ENCODE measurements at regions not wholly inside any gene's neighbourhood (a gene's known extent, or its start where the extent isn't known, plus 50 kb on each side); places are given as distances from the start of the nearest gene placed in this dataset.

DNA sequence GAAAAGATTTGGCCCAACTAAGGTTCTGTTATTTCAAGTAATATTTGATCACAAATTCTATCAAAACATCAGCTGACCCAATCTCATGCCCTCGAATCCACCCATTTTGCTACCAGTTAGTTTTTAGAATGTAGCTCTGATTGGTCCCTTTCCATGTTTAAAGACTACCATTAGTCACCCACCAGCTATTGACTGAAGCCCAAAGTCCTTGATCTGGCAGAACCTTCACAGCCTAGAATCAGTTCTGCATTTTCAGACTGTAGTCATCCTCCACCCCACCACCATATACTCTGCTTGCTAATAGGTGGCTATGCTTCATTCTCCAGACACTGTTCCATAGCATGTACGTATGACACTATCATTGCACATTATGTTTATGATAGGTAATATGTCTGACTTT, 182.2 kb upstream of the TARS1 start:
- Histone ChIP-seq H3K36me3 (ENCODE audit: control insufficient read depth in 1 of 2, insufficient read depth in 2 of 2, low read length in 2 of 2) (no peaks in the 10 kb centered on the region), H2AK5ac (ENCODE audit: low read length) (no peak overlapping the region), H2BK120ac (ENCODE audit: insufficient read depth, low read length, poor library complexity) (no peak overlapping the region), H3K4ac (ENCODE audit: low read depth, low read length) (no peak overlapping the region), H3K79me1 (ENCODE audit: low read length) (no peaks in the 10 kb centered on the region), H4K91ac (ENCODE audit: low read depth, low read length) (no peak overlapping the region), H2BK5ac (ENCODE audit: low read depth, low read length, poor library complexity) (no peak overlapping the region), H3K9me3 (ENCODE audit: insufficient read depth, low read depth, low read length) (no peaks in the 10 kb centered on the region), H3K27me3 (ENCODE audit: insufficient read depth, low read length) (no peaks in the 10 kb centered on the region), H3K9ac (ENCODE audit: low read length) (no peak overlapping the region), H3K27ac (ENCODE audit: low read depth, low read length) (no peak overlapping the region), H3K4me3 (ENCODE audit: low read depth, low read length) (no peak overlapping the region), H2BK12ac (ENCODE audit: low read length) (no peak overlapping the region), H4K8ac (ENCODE audit: low read depth, low read length) (no peak overlapping the region), H3K4me1 (ENCODE audit: control insufficient read depth in 1 of 2, insufficient read depth in 2 of 2, low read length in 2 of 2) (no peaks in the 10 kb centered on the region), H3K79me2 (ENCODE audit: control insufficient read depth, insufficient read depth, low read length, poor library complexity) (no peaks in the 10 kb centered on the region), H2AFZ (ENCODE audit: insufficient read depth, low read length, poor library complexity) (no peak overlapping the region), H4K12ac (ENCODE audit: low read depth, low read length) (no peak overlapping the region), H3K4me2 (ENCODE audit: low read length) (no peak overlapping the region), H3K18ac (ENCODE audit: low read length) (no peak overlapping the region), H3K14ac (ENCODE audit: low read length) (no peak overlapping the region), H3K23ac (ENCODE audit: low read length) (no peak overlapping the region)
- no peak for DNase-seq
- no CpG with 5 or more reads among the region's 2 CpGs for WGBS (ENCODE audit: extremely low coverage, insufficient coverage, insufficient read length)

DNA sequence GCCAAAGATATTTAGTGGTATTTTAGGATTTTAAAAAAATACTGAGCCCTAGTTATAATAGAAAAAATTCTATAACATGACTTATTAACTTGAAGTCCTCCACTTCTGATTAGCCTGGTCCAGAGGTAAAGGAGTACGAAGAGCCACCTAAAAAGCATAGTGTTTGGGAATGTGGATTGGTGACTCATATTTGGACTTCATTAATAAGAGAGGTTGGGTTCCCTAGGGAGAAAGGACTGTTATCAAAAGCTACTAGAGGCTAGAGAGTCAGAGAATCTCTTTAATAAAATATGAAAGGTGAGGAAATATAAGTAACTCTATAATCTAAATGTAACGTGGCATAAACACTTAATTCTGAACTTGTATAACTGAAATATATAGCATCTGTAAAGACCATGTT, 180.7 kb upstream of the TARS1 start:
- WGBS (ENCODE audit: extremely low coverage, insufficient coverage, insufficient read length), result no CpG with 5 or more reads among the region's 2 CpGs
- DNase-seq, result no peak

DNA sequence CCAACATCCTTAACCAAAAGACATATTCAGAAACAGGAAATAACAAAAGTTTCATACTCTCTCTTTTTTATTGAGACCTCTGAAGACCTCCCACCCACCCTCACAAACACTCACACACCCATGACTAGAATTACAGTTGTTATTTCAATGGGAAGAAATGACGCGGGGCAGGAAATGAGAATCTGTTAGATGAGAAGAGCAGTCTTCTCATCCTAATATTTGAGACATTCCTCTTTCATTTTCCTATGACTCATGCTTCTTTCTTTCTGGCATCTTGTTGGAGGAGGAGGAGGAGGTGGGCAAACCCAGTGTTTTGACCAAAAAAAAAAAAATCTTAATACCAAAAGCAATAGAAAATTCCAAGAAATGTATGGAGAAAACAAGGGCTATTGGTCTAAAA, 179.5 kb upstream of the TARS1 start:
- Histone ChIP-seq H2BK5ac (ENCODE audit: low read depth, low read length, poor library complexity) (no peak overlapping the region), H3K9ac (ENCODE audit: low read length) (no peak overlapping the region), H3K4ac (ENCODE audit: low read depth, low read length) (no peak overlapping the region), H3K79me1 (ENCODE audit: low read length) (no peaks in the 10 kb centered on the region), H3K27me3 (ENCODE audit: insufficient read depth, low read length) (no peaks in the 10 kb centered on the region), H3K36me3 (ENCODE audit: control insufficient read depth in 1 of 2, insufficient read depth in 2 of 2, low read length in 2 of 2) (no peaks in the 10 kb centered on the region), H2BK120ac (ENCODE audit: insufficient read depth, low read length, poor library complexity) (no peak overlapping the region), H3K4me2 (ENCODE audit: low read length) (no peak overlapping the region), H3K27ac (ENCODE audit: low read depth, low read length) (no peak overlapping the region), H2AK5ac (ENCODE audit: low read length) (no peak overlapping the region), H4K91ac (ENCODE audit: low read depth, low read length) (no peak overlapping the region), H3K23ac (ENCODE audit: low read length) (no peak overlapping the region), H3K79me2 (ENCODE audit: control insufficient read depth, insufficient read depth, low read length, poor library complexity) (no peaks in the 10 kb centered on the region), H3K4me3 (ENCODE audit: low read depth, low read length) (no peak overlapping the region), H2AFZ (ENCODE audit: insufficient read depth, low read length, poor library complexity) (no peak overlapping the region), H3K18ac (ENCODE audit: low read length) (no peak overlapping the region), H2BK12ac (ENCODE audit: low read length) (no peak overlapping the region), H3K4me1 (ENCODE audit: control insufficient read depth in 1 of 2, insufficient read depth in 2 of 2, low read length in 2 of 2) (no peaks in the 10 kb centered on the region), H3K14ac (ENCODE audit: low read length) (no peak overlapping the region), H3K9me3 (ENCODE audit: insufficient read depth, low read depth, low read length) (no peaks in the 10 kb centered on the region), H4K12ac (ENCODE audit: low read depth, low read length) (no peak overlapping the region), H4K8ac (ENCODE audit: low read depth, low read length) (no peak overlapping the region)
- no peak for DNase-seq
- WGBS (ENCODE audit: extremely low coverage, insufficient coverage, insufficient read length), result no CpG with 5 or more reads among the region's 2 CpGs

More for the DNA sequence above, 180.7 kb upstream of the TARS1 start:
- Histone ChIP-seq H4K12ac (ENCODE audit: low read depth, low read length) (no peak overlapping the region), H2AK5ac (ENCODE audit: low read length) (no peak overlapping the region), H3K36me3 (ENCODE audit: control insufficient read depth in 1 of 2, insufficient read depth in 2 of 2, low read length in 2 of 2) (no peaks in the 10 kb centered on the region), H2AFZ (ENCODE audit: insufficient read depth, low read length, poor library complexity) (no peak overlapping the region), H3K14ac (ENCODE audit: low read length) (no peak overlapping the region), H3K9me3 (ENCODE audit: insufficient read depth, low read depth, low read length) (no peaks in the 10 kb centered on the region), H3K4ac (ENCODE audit: low read depth, low read length) (no peak overlapping the region), H3K27me3 (ENCODE audit: insufficient read depth, low read length) (no peaks in the 10 kb centered on the region), H3K23ac (ENCODE audit: low read length) (no peak overlapping the region), H2BK12ac (ENCODE audit: low read length) (no peak overlapping the region), H2BK5ac (ENCODE audit: low read depth, low read length, poor library complexity) (no peak overlapping the region), H3K4me1 (ENCODE audit: control insufficient read depth in 1 of 2, insufficient read depth in 2 of 2, low read length in 2 of 2) (no peaks in the 10 kb centered on the region), H3K18ac (ENCODE audit: low read length) (no peak overlapping the region), H3K79me2 (ENCODE audit: control insufficient read depth, insufficient read depth, low read length, poor library complexity) (no peaks in the 10 kb centered on the region), H3K4me3 (ENCODE audit: low read depth, low read length) (no peak overlapping the region), H3K9ac (ENCODE audit: low read length) (no peak overlapping the region), H4K8ac (ENCODE audit: low read depth, low read length) (no peak overlapping the region), H3K4me2 (ENCODE audit: low read length) (no peak overlapping the region), H3K79me1 (ENCODE audit: low read length) (no peaks in the 10 kb centered on the region), H4K91ac (ENCODE audit: low read depth, low read length) (no peak overlapping the region), H2BK120ac (ENCODE audit: insufficient read depth, low read length, poor library complexity) (no peak overlapping the region), H3K27ac (ENCODE audit: low read depth, low read length) (no peak overlapping the region)

DNA sequence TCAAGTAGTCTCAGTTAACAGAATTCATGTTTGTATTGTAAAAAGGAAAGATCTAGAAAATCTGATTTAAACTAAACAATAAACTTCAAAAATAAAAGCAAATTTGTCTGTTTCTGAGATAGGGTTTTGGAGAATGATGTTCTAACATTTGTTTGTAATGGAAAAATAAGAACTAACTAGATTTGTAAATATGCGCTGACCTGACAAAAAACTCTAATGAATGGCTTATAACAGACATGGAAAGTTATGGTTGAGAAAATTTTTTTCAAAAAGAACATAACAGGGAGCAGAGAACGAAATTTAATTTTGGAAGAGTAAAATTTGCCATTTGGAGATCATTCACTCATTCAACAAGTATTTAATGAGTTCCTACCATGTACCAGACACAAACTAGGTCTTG, 179.0 kb upstream of the TARS1 start:
- H4K12ac ChIP-seq (ENCODE audit: low read depth, low read length), result no peak overlapping the region
- H3K4me1 ChIP-seq (ENCODE audit: control insufficient read depth in 1 of 2, insufficient read depth in 2 of 2, low read length in 2 of 2), result no peaks in the 10 kb centered on the region
- no peaks in the 10 kb centered on the region for H3K79me2 ChIP-seq (ENCODE audit: control insufficient read depth, insufficient read depth, low read length, poor library complexity)
- H3K36me3 ChIP-seq (ENCODE audit: control insufficient read depth in 1 of 2, insufficient read depth in 2 of 2, low read length in 2 of 2), result no peaks in the 10 kb centered on the region
- no peak overlapping the region for H2AFZ ChIP-seq (ENCODE audit: insufficient read depth, low read length, poor library complexity)
- H3K14ac ChIP-seq (ENCODE audit: low read length), result no peak overlapping the region
- H2BK120ac ChIP-seq (ENCODE audit: insufficient read depth, low read length, poor library complexity), result no peak overlapping the region
- no peaks in the 10 kb centered on the region for H3K79me1 ChIP-seq (ENCODE audit: low read length)
- no peaks in the 10 kb centered on the region for H3K27me3 ChIP-seq (ENCODE audit: insufficient read depth, low read length)
- no peaks in the 10 kb centered on the region for H3K9me3 ChIP-seq (ENCODE audit: insufficient read depth, low read depth, low read length)
- no peak overlapping the region for H3K4ac ChIP-seq (ENCODE audit: low read depth, low read length)
- H3K18ac ChIP-seq (ENCODE audit: low read length), result no peak overlapping the region
- H3K4me3 ChIP-seq (ENCODE audit: low read depth, low read length), result no peak overlapping the region
- no peak overlapping the region for H4K91ac ChIP-seq (ENCODE audit: low read depth, low read length)
- no peak overlapping the region for H2BK12ac ChIP-seq (ENCODE audit: low read length)
- H2AK5ac ChIP-seq (ENCODE audit: low read length), result no peak overlapping the region
- no peak overlapping the region for H3K4me2 ChIP-seq (ENCODE audit: low read length)
- no CpG with 5 or more reads among the region's 2 CpGs for WGBS (ENCODE audit: extremely low coverage, insufficient coverage, insufficient read length)
- H3K23ac ChIP-seq (ENCODE audit: low read length), result no peak overlapping the region
- H3K27ac ChIP-seq (ENCODE audit: low read depth, low read length), result no peak overlapping the region
- H3K9ac ChIP-seq (ENCODE audit: low read length), result no peak overlapping the region
- H4K8ac ChIP-seq (ENCODE audit: low read depth, low read length), result no peak overlapping the region
- no peak overlapping the region for H2BK5ac ChIP-seq (ENCODE audit: low read depth, low read length, poor library complexity)
- no peak for DNase-seq
